Loucy (cell line): ENCODE measurements at regions not wholly inside any gene's neighbourhood (a gene's known extent, or its start where the extent isn't known, plus 50 kb on each side); places are given as distances from the start of the nearest gene placed in this dataset.

Experiments used
- EZH2phosphoT487 ChIP-seq: fragments of 200-600 bp; IDR thresholded peaks from 2 replicates; pipeline ENCODE4 v1.6.1; 2018; ENCODE audit warnings: antibody characterized with exemption, mild to moderate bottlenecking, moderate library complexity, borderline replicate concordance
- TF ChIP-seq, protein P1 (sequence below): fragments of 200-600 bp; sonication (generic); conservative IDR thresholded peaks from 2 replicates; pipeline ENCODE4 v1.5.1; 2014; ENCODE audit warnings: mild to moderate bottlenecking, antibody characterized with exemption, low read length

DNA sequence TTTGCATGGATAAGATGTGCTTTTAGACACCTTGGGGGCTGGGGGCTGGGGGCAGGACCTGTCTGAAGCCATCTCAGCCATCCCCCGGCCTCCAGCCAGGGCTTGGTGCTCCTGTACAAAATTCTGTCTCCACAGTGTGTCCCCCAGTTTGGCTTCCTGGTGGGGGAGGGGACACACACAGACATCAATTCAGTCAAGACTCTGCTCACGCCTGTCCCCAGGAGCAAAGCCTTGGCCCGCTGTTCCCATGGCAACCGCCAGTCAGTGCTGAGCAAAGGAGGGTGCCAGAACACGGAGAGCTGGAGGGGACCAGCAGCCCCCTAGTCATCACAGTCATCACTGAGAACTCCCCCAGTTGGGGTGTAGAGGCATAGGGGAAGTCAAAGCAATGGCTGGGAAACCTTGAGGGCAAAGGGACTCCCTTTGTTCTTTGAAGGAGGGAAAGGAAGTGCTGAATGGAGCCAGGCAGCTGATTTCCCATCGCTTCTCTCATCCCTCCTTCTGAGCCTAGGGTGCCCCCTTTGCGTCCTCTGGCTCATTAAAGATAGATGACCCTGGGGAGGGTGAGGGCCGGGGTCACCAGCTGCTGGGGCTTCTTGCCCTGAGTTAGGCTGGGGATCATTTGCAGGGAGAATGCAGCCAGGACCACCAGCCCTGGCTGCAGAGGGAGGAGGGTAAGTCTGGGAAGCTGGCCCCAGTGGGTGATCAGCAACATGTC lies 134.9 kb upstream of the IPO9 start:
- TF ChIP-seq, protein P1, sequence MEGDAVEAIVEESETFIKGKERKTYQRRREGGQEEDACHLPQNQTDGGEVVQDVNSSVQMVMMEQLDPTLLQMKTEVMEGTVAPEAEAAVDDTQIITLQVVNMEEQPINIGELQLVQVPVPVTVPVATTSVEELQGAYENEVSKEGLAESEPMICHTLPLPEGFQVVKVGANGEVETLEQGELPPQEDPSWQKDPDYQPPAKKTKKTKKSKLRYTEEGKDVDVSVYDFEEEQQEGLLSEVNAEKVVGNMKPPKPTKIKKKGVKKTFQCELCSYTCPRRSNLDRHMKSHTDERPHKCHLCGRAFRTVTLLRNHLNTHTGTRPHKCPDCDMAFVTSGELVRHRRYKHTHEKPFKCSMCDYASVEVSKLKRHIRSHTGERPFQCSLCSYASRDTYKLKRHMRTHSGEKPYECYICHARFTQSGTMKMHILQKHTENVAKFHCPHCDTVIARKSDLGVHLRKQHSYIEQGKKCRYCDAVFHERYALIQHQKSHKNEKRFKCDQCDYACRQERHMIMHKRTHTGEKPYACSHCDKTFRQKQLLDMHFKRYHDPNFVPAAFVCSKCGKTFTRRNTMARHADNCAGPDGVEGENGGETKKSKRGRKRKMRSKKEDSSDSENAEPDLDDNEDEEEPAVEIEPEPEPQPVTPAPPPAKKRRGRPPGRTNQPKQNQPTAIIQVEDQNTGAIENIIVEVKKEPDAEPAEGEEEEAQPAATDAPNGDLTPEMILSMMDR = no peak
- no peak for TF ChIP-seq EZH2phosphoT487
